Liver (tissue), 8 donors: ENCODE measurements at regions not wholly inside any gene's neighbourhood (a gene's known extent, or its start where the extent isn't known, plus 50 kb on each side); places are given as distances from the start of the nearest gene placed in this dataset.

ENCODE experiments used
- DNase-seq: peaks from one replicate; pipeline ENCODE4 v3.0.0-alpha.2; 2017; ENCODE audit warnings: low spot score
- H3K27ac ChIP-seq, 2 donors: one replicate each; pipeline ENCODE4 v1.7.0; 2013; ENCODE audit warnings: inconsistent platforms in 2 of 2, low read length in 2 of 2, control low read depth in 1 of 2, low read depth in 1 of 2, mild to moderate bottlenecking in 1 of 2
- H3K27me3 ChIP-seq, 4 donors: one replicate each; pipeline versions ENCODE4 v1.6.1 to v1.7.0; 2013; ENCODE audit warnings: low read length in 3 of 4, inconsistent platforms in 1 of 4, mild to moderate bottlenecking in 1 of 4, moderate library complexity in 1 of 4; ENCODE audit not compliant: control insufficient read depth in 4 of 4, insufficient read depth in 4 of 4
- H3K36me3 ChIP-seq, 4 donors: one replicate each; pipeline versions ENCODE4 v1.6.1 to v1.7.0; 2013; ENCODE audit warnings: low read length in 3 of 4, mild to moderate bottlenecking in 3 of 4, low read depth in 1 of 4, moderate library complexity in 1 of 4; ENCODE audit not compliant: control insufficient read depth in 4 of 4, insufficient read depth in 3 of 4
- H3K4me1 ChIP-seq, 4 donors: one replicate each; pipeline versions ENCODE4 v1.6.1 to v1.7.0; 2013; ENCODE audit warnings: low read length in 3 of 4, mild to moderate bottlenecking in 3 of 4, moderate library complexity in 1 of 4; ENCODE audit not compliant: control insufficient read depth in 4 of 4, insufficient read depth in 4 of 4
- H3K4me3 ChIP-seq, 3 donors: one replicate each; pipeline versions ENCODE4 v1.6.1 to v1.7.0; 2013; ENCODE audit warnings: low read length in 3 of 3, control low read depth in 1 of 3, low read depth in 1 of 3, mild to moderate bottlenecking in 1 of 3
- H3K9ac ChIP-seq, 2 donors: one replicate each; pipeline ENCODE4 v1.7.0; 2013; ENCODE audit warnings: low read length in 2 of 2, mild to moderate bottlenecking in 2 of 2, moderate library complexity in 2 of 2, control low read depth in 1 of 2, low read depth in 1 of 2
- H3K9me3 ChIP-seq, 4 donors: one replicate each; pipeline versions ENCODE4 v1.6.1 to v1.7.0; 2013; ENCODE audit warnings: low read length in 3 of 4; ENCODE audit not compliant: control insufficient read depth in 4 of 4
- ATF3 ChIP-seq: IDR thresholded peaks from 2 replicates; pipeline ENCODE4 v1.6.1; 2016; ENCODE audit warnings: antibody characterized with exemption
- CTCF ChIP-seq: fragments of 150-350 bp; IDR thresholded peaks from 2 replicates; pipeline ENCODE4 v1.5.1; 2017; ENCODE audit warnings: improper control_type of control experiment, low read depth, low read length; ENCODE audit not compliant: missing input control
- EGR1 ChIP-seq, 2 donors: IDR thresholded peaks; 2 replicates each; pipeline ENCODE4 v1.6.1; 2016 to 2018; ENCODE audit warnings: antibody characterized with exemption in 2 of 2, low read depth in 2 of 2
- FOXA1 ChIP-seq: IDR thresholded peaks from 2 replicates; pipeline ENCODE4 v1.6.1; 2016; ENCODE audit warnings: antibody characterized with exemption
- FOXA2 ChIP-seq: IDR thresholded peaks from 2 replicates; pipeline ENCODE4 v1.6.1; 2016; ENCODE audit warnings: antibody characterized with exemption
- GABPA ChIP-seq, 2 donors: IDR thresholded peaks in 1 of 2; conservative IDR thresholded peaks in 1 of 2; 2 replicates each; pipeline ENCODE4 v1.6.1; 2016; ENCODE audit warnings: antibody characterized with exemption in 2 of 2, mild to moderate bottlenecking in 1 of 2, moderate library complexity in 1 of 2
- HNF4A ChIP-seq, 2 donors: conservative IDR thresholded peaks; 2 replicates each; pipeline ENCODE4 v1.6.1; 2016; ENCODE audit warnings: antibody characterized with exemption in 2 of 2, mild to moderate bottlenecking in 2 of 2
- HNF4G ChIP-seq: IDR thresholded peaks from 2 replicates; pipeline ENCODE4 v1.6.1; 2016; ENCODE audit warnings: antibody characterized with exemption
- JUND ChIP-seq, 2 donors: IDR thresholded peaks; 2 replicates each; pipeline ENCODE4 v1.6.1; 2016; ENCODE audit warnings: antibody characterized with exemption in 2 of 2
- MAX ChIP-seq: IDR thresholded peaks from 2 replicates; pipeline ENCODE4 v1.6.1; 2016; ENCODE audit warnings: antibody characterized with exemption
- NR2F2 ChIP-seq: IDR thresholded peaks from 2 replicates; pipeline ENCODE4 v1.6.1; 2016; ENCODE audit warnings: antibody characterized with exemption
- RAD21 ChIP-seq, 2 donors: IDR thresholded peaks; 2 replicates each; pipeline ENCODE4 v1.6.1; 2016; ENCODE audit warnings: antibody characterized with exemption in 2 of 2, mild to moderate bottlenecking in 2 of 2
- RXRA ChIP-seq, 2 donors: IDR thresholded peaks; 2 replicates each; pipeline ENCODE4 v1.6.1; 2017 to 2018; ENCODE audit warnings: antibody characterized with exemption in 2 of 2, mild to moderate bottlenecking in 1 of 2
- SP1 ChIP-seq: IDR thresholded peaks from 2 replicates; pipeline ENCODE4 v1.6.1; 2018; ENCODE audit warnings: antibody characterized with exemption, mild to moderate bottlenecking
- TAF1 ChIP-seq: conservative IDR thresholded peaks from 2 replicates; pipeline ENCODE4 v1.6.1; 2016; ENCODE audit warnings: antibody characterized with exemption, mild to moderate bottlenecking
- YY1 ChIP-seq: IDR thresholded peaks from 2 replicates; pipeline ENCODE4 v1.6.1; 2016; ENCODE audit warnings: antibody characterized with exemption, mild to moderate bottlenecking
- WGBS: extraction: QIAGEN DNeasy Blood & Tissue Kit; methylation state at CpG from one replicate; pipeline ENCODE4 v1.1.7; 2013; 5-methylcytosine and 5-hydroxymethylcytosine counted together
- TF ChIP-seq, protein P1 (sequence below): IDR thresholded peaks from 2 replicates; pipeline ENCODE4 v1.6.1; 2016; ENCODE audit warnings: antibody characterized with exemption
- donor health status: healthy.
- donor health status: healthy.
- donor health status: healthy.
- donor health status: healthy.
- donor health status: healthy.

DNA sequence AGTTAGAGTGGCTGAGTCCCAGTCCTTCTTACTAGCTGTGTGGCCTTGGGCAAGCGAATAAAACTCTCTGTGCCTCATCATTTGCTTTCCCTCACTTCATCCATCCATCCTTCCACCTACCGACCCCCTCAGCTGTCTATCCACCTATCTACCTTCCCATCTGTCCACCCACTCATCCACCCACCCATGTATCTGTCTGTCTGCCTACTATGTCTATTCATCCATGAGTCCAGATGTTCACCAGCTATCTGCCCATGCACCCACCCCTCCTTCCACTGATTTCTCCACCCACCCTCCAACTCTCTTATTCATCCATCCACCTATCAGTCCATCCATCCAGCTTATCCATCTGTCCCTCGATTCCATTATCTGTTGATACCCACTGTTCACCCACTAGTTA, 60.4 kb upstream of the ATP2B2 start:
- Histone ChIP-seq H3K36me3 (no peaks in the 10 kb centered on the region), H3K9me3 (no peaks in the 10 kb centered on the region), H3K4me1 (peaks cover 0 to 10% (median 2%) of the 10 kb centered on the region in 4 donors), H3K4me3 (no peak overlapping the region), H3K27ac (no peak overlapping the region), H3K9ac (no peak overlapping the region), H3K27me3 (no peaks in the 10 kb centered on the region)
- 78% methylated on average over 3 of the region's 3 CpGs for WGBS
- no peak for DNase-seq
- TF ChIP-seq GABPA (IDR thresholded peaks at IDR 0.05 in 1 of 2, conservative IDR thresholded peaks at IDR 0.05 in 1 of 2) (no peak), HNF4G (no peak), YY1 (no peak), JUND (IDR thresholded peaks at IDR 0.05) (no peak), TAF1 (no peak)

DNA sequence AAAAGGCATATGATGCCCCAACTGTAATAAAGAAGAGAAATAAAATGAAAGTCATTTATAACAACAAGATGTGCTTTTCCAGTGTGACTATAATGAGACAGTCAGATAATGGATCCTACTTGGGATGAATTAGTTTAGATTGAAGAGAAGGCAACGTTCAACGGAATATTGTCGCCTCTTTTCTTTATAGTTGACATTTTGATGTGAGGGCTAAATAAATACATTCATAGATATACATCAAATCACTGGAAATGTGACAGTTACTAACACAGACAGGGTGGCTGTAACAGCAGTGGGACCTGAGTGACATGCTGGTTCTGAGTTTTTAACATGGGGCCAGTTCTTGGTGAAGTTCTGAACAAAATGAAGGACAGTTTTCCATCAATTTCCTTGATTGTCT, 61.1 kb upstream of the ATP2B2 start:
- no peak overlapping the region for H3K4me3 ChIP-seq
- 97% methylated on average over 3 of the region's 3 CpGs for WGBS
- TF ChIP-seq TAF1 (no peak), HNF4G (no peak), SP1 (no peak), RAD21 (IDR thresholded peaks at IDR 0.05) (no peak), HNF4A (conservative IDR thresholded peaks at IDR 0.05) (no peak), FOXA2 (no peak), JUND (IDR thresholded peaks at IDR 0.05) (no peak), EGR1 (IDR thresholded peaks at IDR 0.05; ENCODE audit: low read depth in 2 of 2) (no peak), MAX (no peak), NR2F2 (no peak), RXRA (IDR thresholded peaks at IDR 0.05) (no peak), ATF3 (no peak), FOXA1 (no peak)
- no peaks in the 10 kb centered on the region for H3K36me3 ChIP-seq
- no peak for DNase-seq
- H3K9ac ChIP-seq = no peak overlapping the region
- H3K27ac ChIP-seq = no peak overlapping the region
- peaks cover 0 to 14% (median 5%) of the 10 kb centered on the region in 4 donors for H3K4me1 ChIP-seq
- H3K9me3 ChIP-seq = no peaks in the 10 kb centered on the region
- H3K27me3 ChIP-seq = no peaks in the 10 kb centered on the region

GRCh38 chr3:10568549-10568948, 63.2 kb upstream of the ATP2B2 start:
- 68% methylated on average over 5 of the region's 5 CpGs for WGBS
- DNase-seq = no peak
- TF ChIP-seq RAD21 (IDR thresholded peaks at IDR 0.05) = no peak
- no peak for TF ChIP-seq JUND (IDR thresholded peaks at IDR 0.05)
- TF ChIP-seq, protein P1, sequence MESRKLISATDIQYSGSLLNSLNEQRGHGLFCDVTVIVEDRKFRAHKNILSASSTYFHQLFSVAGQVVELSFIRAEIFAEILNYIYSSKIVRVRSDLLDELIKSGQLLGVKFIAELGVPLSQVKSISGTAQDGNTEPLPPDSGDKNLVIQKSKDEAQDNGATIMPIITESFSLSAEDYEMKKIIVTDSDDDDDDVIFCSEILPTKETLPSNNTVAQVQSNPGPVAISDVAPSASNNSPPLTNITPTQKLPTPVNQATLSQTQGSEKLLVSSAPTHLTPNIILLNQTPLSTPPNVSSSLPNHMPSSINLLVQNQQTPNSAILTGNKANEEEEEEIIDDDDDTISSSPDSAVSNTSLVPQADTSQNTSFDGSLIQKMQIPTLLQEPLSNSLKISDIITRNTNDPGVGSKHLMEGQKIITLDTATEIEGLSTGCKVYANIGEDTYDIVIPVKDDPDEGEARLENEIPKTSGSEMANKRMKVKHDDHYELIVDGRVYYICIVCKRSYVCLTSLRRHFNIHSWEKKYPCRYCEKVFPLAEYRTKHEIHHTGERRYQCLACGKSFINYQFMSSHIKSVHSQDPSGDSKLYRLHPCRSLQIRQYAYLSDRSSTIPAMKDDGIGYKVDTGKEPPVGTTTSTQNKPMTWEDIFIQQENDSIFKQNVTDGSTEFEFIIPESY = no peak
- no peak for TF ChIP-seq HNF4A (conservative IDR thresholded peaks at IDR 0.05)
- TF ChIP-seq MAX = no peak
- TF ChIP-seq NR2F2 = no peak
- TF ChIP-seq GABPA (IDR thresholded peaks at IDR 0.05 in 1 of 2, conservative IDR thresholded peaks at IDR 0.05 in 1 of 2) = no peak
- no peak for TF ChIP-seq FOXA1
- no peak for TF ChIP-seq EGR1 (IDR thresholded peaks at IDR 0.05; ENCODE audit: low read depth in 2 of 2)
- TF ChIP-seq CTCF = no peak
- H3K9ac ChIP-seq = no peak overlapping the region
- no peak overlapping the region for H3K27ac ChIP-seq
- no peak overlapping the region for H3K4me3 ChIP-seq
- H3K36me3 ChIP-seq = no peaks in the 10 kb centered on the region
- H3K4me1 ChIP-seq = peaks cover 0 to 14% (median 5%) of the 10 kb centered on the region in 4 donors
- H3K27me3 ChIP-seq = no peaks in the 10 kb centered on the region
- H3K9me3 ChIP-seq = no peaks in the 10 kb centered on the region
